OCI-LY7 (cell line): ENCODE measurements at regions not wholly inside any gene's neighbourhood (a gene's known extent, or its start where the extent isn't known, plus 50 kb on each side); places are given as distances from the start of the nearest gene placed in this dataset.

Experiments used
- BruUV-seq: library from RNA; stranded (reverse); fragments of 400-500 nt; replicated peaks from 2 replicates; lab custom pipeline; 2021; lab: Mats Ljungman, UMichigan
- CTCF ChIA-PET: fragments of 300-600 bp; sonication (Branson Sonifier 250); formaldehyde crosslinking; loops from one replicate; lab custom pipeline; 2022; ENCODE audit warnings: antibody characterized with exemption; ENCODE audit not compliant: unreplicated experiment; lab: Charles Lee
- POLR2A ChIA-PET: fragments of 300-600 bp; sonication (Branson Sonifier 250); formaldehyde crosslinking; loops from one replicate; lab custom pipeline; 2022; ENCODE audit warnings: antibody characterized with exemption; lab: Charles Lee
- DNase-seq: peaks from one replicate; pipeline ENCODE4 v3.0.0-alpha.2; 2015; ENCODE audit warnings: low spot score
- H2AFZ ChIP-seq: fragments of 200-600 bp; sonication (generic), shearing (Covaris generic); 2 replicates; pipeline ENCODE4 v1.6.1; 2014; ENCODE audit warnings: mild to moderate bottlenecking, antibody characterized with exemption, low read length, moderate library complexity
- H3K27ac ChIP-seq: fragments of 200-600 bp; sonication (generic); 2 replicates; pipeline ENCODE4 v1.5.1; 2014; ENCODE audit warnings: mixed run types, low read depth, mild to moderate bottlenecking, moderate library complexity, low read length, inconsistent platforms; ENCODE audit not compliant: poor library complexity, severe bottlenecking
- H3K36me3 ChIP-seq: fragments of 200-600 bp; sonication (generic); 2 replicates; pipeline ENCODE4 v1.6.1; 2014; ENCODE audit warnings: mild to moderate bottlenecking, antibody characterized with exemption, low read length, moderate library complexity, mixed read lengths; ENCODE audit not compliant: insufficient read depth
- H3K4me1 ChIP-seq: fragments of 200-600 bp; sonication (generic); 2 replicates; pipeline ENCODE4 v1.5.1; 2014; ENCODE audit warnings: mild to moderate bottlenecking, low read length; ENCODE audit not compliant: insufficient read depth, poor library complexity, severe bottlenecking
- H3K4me2 ChIP-seq: fragments of 200-600 bp; sonication (generic); 2 replicates; pipeline ENCODE4 v1.6.1; 2014; ENCODE audit warnings: mild to moderate bottlenecking, low read length
- H3K4me3 ChIP-seq: fragments of 200-600 bp; sonication (generic); 2 replicates; pipeline ENCODE4 v1.5.1; 2014; ENCODE audit warnings: mild to moderate bottlenecking, low read depth, low read length; ENCODE audit not compliant: poor library complexity, severe bottlenecking
- H3K79me2 ChIP-seq: fragments of 200-600 bp; sonication (generic); 2 replicates; pipeline ENCODE4 v1.6.1; 2016; ENCODE audit warnings: low read depth, mild to moderate bottlenecking, low read length, moderate library complexity, mixed read lengths; ENCODE audit not compliant: insufficient read depth
- H3K9me2 ChIP-seq: fragments of 200-600 bp; sonication (generic); 2 replicates; pipeline ENCODE4 v1.6.1; 2016; ENCODE audit warnings: mild to moderate bottlenecking, low read length, mixed read lengths; ENCODE audit not compliant: insufficient read depth
- H3K9me3 ChIP-seq: fragments of 200-600 bp; sonication (generic); 2 replicates; pipeline ENCODE4 v1.6.1; 2014; ENCODE audit warnings: mild to moderate bottlenecking, mixed run types, low read length, mixed read lengths
- H4K20me1 ChIP-seq: fragments of 200-600 bp; sonication (generic); 2 replicates; pipeline ENCODE4 v1.6.1; 2014; ENCODE audit warnings: mild to moderate bottlenecking, antibody characterized with exemption, low read length, moderate library complexity, mixed read lengths; ENCODE audit not compliant: insufficient read depth
- EZH2phosphoT487 ChIP-seq: fragments of 200-600 bp; sonication (generic); IDR thresholded peaks from 2 replicates; pipeline ENCODE4 v1.6.1; 2018; ENCODE audit warnings: low read depth, borderline replicate concordance, mild to moderate bottlenecking, mixed run types, antibody characterized with exemption, low read length, moderate library complexity, mixed read lengths
- intact Hi-C: fragments of 100-400 bp; cut with micrococcal nuclease; formaldehyde crosslinking; loops from one replicate; pipeline ENCODE4 v1.10.0; 2022; ENCODE audit not compliant: unreplicated experiment
- TF ChIP-seq, protein P1 (sequence below): fragments of 200-600 bp; sonication (generic); conservative IDR thresholded peaks from 2 replicates; pipeline ENCODE4 v1.5.1; 2014; ENCODE audit warnings: mild to moderate bottlenecking, antibody characterized with exemption, low read length, moderate library complexity, mixed read lengths

GRCh38 chr16:80028581-80029380 is 428.2 kb upstream of the MAF start:
- Histone ChIP-seq H3K4me3 (no peak overlapping the region), H3K36me3 (no peaks in the 10 kb centered on the region), H3K79me2 (no peaks in the 10 kb centered on the region), H3K27ac (no peak overlapping the region), H2AFZ (no peak overlapping the region), H3K9me3 (no peaks in the 10 kb centered on the region), H4K20me1 (no peaks in the 10 kb centered on the region), H3K4me2 (no peak overlapping the region), H3K4me1 (no peaks in the 10 kb centered on the region), H3K9me2 (no peaks in the 10 kb centered on the region)
- no peak for TF ChIP-seq EZH2phosphoT487
- TF ChIP-seq, protein P1, sequence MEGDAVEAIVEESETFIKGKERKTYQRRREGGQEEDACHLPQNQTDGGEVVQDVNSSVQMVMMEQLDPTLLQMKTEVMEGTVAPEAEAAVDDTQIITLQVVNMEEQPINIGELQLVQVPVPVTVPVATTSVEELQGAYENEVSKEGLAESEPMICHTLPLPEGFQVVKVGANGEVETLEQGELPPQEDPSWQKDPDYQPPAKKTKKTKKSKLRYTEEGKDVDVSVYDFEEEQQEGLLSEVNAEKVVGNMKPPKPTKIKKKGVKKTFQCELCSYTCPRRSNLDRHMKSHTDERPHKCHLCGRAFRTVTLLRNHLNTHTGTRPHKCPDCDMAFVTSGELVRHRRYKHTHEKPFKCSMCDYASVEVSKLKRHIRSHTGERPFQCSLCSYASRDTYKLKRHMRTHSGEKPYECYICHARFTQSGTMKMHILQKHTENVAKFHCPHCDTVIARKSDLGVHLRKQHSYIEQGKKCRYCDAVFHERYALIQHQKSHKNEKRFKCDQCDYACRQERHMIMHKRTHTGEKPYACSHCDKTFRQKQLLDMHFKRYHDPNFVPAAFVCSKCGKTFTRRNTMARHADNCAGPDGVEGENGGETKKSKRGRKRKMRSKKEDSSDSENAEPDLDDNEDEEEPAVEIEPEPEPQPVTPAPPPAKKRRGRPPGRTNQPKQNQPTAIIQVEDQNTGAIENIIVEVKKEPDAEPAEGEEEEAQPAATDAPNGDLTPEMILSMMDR, result no peak
- DNase-seq, result no peak
- intact Hi-C loops, result no loop called here
- BruUV-seq, result no TSS peak
- CTCF ChIA-PET, result no interaction called here
- POLR2A ChIA-PET, result no interaction called here

DNA sequence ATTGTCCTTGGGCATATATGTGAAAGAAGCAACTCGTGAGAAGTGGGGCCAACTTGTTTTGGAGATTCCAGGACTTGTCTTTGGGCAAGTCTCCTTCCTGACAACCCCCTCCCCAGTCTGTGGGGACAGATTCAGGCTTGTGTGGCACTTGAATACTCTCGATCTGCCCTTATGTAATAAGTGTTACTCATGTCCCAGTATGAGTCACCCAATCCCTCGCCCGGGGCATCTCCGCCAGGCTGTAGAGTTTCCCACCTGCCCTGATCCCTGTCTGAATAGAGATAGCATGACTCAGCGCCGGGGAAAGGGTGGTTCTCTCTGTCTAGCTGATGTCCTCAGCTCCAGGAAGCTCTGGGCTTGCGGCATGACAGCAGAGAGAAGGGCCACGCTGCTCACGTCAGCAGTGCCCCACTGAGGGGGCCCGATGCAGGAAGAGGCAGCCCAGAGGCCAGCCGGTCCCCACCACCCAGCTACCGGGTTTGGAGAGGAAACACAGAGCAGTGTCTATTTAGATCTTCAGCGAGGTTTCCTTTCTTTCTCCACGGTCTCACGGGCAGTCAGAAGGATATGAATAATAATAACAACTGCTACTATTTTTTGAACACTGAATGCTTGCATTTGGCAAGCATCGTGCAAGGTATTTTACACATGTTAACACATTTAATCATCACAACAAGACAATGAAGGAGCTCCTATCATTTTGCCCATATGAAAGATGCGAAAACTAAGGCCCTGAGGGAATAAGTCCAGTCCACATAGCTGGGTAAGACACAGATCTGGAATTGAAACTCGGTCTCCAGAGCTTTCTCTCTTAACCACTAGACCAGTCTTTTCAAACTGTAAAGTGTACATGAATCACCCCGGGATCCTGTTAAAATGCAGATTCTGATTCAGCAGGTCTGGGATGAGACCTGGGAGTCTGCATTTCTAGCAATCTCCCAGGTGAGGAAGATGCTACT is 426.7 kb upstream of the MAF start:
- Histone ChIP-seq H3K9me3 (no peaks in the 10 kb centered on the region), H2AFZ (no peak overlapping the region), H3K36me3 (no peaks in the 10 kb centered on the region), H3K9me2 (no peaks in the 10 kb centered on the region), H4K20me1 (no peaks in the 10 kb centered on the region), H3K4me2 (no peak overlapping the region), H3K79me2 (no peaks in the 10 kb centered on the region), H3K4me3 (no peak overlapping the region), H3K4me1 (no peaks in the 10 kb centered on the region), H3K27ac (no peak overlapping the region)
- DNase-seq, result no peak
- intact Hi-C loops, result no loop called here
- no TSS peak for BruUV-seq
- no peak for TF ChIP-seq EZH2phosphoT487
- TF ChIP-seq, protein P1, result no peak
- CTCF ChIA-PET, result no interaction called here
- POLR2A ChIA-PET, result no interaction called here
